Testis (tissue), 2 donors: ENCODE measurements at regions not wholly inside any gene's neighbourhood (a gene's known extent, or its start where the extent isn't known, plus 50 kb on each side); places are given as distances from the start of the nearest gene placed in this dataset.

Experiments used
- POLR2A ChIP-seq: fragments of 450-650 bp; IDR thresholded peaks from one replicate; pipeline ENCODE4 v1.6.1; 2017; ENCODE audit warnings: antibody characterized with exemption, mild to moderate bottlenecking, moderate library complexity
- TF ChIP-seq, protein P1 (sequence below), 3 experiments: fragments of 450-650 bp in 2 of 3; fragments of 200-600 bp in 1 of 3; sonication (generic) in 1 of 3; IDR thresholded peaks; one replicate each; pipeline ENCODE4 v1.5.1; 2016 to 2019; ENCODE audit warnings: antibody characterized with exemption in 3 of 3, mild to moderate bottlenecking in 2 of 3, moderate library complexity in 1 of 3

DNA sequence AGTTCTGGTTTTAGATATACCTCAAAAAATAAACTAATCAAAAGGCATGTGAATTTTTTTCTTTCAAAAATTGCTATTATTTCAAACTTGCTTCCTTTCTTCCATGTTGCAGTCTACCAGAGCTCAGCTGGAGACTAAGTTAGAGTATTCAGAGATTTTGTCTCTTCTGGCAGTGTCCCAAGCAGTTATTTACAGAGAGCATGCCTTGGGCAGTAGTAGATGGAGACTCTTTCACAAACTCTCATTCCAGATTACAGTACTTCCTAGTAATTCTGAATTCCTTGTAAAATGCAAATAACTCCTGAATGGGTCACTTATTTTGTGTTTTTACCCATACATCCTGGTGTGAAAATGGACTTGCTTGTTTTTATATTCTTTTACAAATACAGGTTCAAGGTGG is 703.4 kb downstream of the EPHA7 start:
- TF ChIP-seq, protein P1, sequence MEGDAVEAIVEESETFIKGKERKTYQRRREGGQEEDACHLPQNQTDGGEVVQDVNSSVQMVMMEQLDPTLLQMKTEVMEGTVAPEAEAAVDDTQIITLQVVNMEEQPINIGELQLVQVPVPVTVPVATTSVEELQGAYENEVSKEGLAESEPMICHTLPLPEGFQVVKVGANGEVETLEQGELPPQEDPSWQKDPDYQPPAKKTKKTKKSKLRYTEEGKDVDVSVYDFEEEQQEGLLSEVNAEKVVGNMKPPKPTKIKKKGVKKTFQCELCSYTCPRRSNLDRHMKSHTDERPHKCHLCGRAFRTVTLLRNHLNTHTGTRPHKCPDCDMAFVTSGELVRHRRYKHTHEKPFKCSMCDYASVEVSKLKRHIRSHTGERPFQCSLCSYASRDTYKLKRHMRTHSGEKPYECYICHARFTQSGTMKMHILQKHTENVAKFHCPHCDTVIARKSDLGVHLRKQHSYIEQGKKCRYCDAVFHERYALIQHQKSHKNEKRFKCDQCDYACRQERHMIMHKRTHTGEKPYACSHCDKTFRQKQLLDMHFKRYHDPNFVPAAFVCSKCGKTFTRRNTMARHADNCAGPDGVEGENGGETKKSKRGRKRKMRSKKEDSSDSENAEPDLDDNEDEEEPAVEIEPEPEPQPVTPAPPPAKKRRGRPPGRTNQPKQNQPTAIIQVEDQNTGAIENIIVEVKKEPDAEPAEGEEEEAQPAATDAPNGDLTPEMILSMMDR (IDR thresholded peaks at IDR 0.05): no peak
- TF ChIP-seq POLR2A: no peak
